ENCODE measurements at regions not wholly inside any gene's neighbourhood (a gene's known extent, or its start where the extent isn't known, plus 50 kb on each side); places are given as distances from the start of the nearest gene placed in this dataset.

DNA sequence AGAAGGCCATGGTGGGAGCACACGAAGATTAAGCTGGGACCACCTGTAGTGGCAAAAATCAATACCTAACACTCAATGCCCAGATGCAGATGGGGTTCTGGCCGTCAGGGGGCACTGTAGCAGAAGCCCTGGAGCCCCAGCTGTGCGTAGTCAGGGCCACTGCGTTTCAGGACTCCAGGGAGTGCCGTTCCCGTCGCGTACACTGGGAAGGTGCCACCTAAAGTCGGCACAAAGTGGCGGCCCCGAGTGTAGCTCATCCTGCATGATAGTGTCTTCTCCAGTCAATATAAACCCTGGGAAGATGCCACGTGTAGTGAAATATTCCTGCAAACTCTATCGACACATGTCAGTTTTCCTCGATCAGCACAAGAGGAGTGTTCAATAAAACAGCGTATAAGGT lies 123.8 kb upstream of the NTM start:
- TF ChIP-seq, protein P1, sequence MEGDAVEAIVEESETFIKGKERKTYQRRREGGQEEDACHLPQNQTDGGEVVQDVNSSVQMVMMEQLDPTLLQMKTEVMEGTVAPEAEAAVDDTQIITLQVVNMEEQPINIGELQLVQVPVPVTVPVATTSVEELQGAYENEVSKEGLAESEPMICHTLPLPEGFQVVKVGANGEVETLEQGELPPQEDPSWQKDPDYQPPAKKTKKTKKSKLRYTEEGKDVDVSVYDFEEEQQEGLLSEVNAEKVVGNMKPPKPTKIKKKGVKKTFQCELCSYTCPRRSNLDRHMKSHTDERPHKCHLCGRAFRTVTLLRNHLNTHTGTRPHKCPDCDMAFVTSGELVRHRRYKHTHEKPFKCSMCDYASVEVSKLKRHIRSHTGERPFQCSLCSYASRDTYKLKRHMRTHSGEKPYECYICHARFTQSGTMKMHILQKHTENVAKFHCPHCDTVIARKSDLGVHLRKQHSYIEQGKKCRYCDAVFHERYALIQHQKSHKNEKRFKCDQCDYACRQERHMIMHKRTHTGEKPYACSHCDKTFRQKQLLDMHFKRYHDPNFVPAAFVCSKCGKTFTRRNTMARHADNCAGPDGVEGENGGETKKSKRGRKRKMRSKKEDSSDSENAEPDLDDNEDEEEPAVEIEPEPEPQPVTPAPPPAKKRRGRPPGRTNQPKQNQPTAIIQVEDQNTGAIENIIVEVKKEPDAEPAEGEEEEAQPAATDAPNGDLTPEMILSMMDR (IDR thresholded peaks at IDR 0.05), result peak in 1 of 4 experiments; percentile 13
- TF ChIP-seq POLR2AphosphoS5 (IDR thresholded peaks at IDR 0.05) (no peak), POLR2A (IDR thresholded peaks at IDR 0.05) (no peak)

Data from prostate gland (tissue), 2 donors.